ENCODE measurements at regions not wholly inside any gene's neighbourhood (a gene's known extent, or its start where the extent isn't known, plus 50 kb on each side); places are given as distances from the start of the nearest gene placed in this dataset.

- Histone ChIP-seq H3K27me3 (replicated peaks in 2 of 5; ENCODE audit: control insufficient read depth in 4 of 5, insufficient read depth in 5 of 5, low read length in 4 of 5) (no peaks in the 10 kb centered on the region), H3K36me3 (ENCODE audit: control insufficient read depth in 4 of 4, insufficient read depth in 4 of 4, low read length in 3 of 4) (no peaks in the 10 kb centered on the region), H3K4me1 (ENCODE audit: control extremely low read depth in 1 of 4, control insufficient read depth in 4 of 4, insufficient read depth in 4 of 4, low read length in 3 of 4) (no peaks in the 10 kb centered on the region), H3K9me3 (ENCODE audit: control extremely low read depth in 1 of 5, control insufficient read depth in 4 of 5, insufficient read depth in 2 of 5, low read depth in 1 of 5, low read length in 4 of 5) (no peaks in the 10 kb centered on the region), H3K27ac (ENCODE audit: insufficient read depth in 1 of 2, low read depth in 1 of 2, low read length in 2 of 2, poor library complexity in 1 of 2, severe bottlenecking in 2 of 2) (no peak overlapping the region), H3K4me3 (ENCODE audit: control insufficient read depth in 1 of 7, extremely low read depth in 1 of 7, insufficient read depth in 4 of 7, low read depth in 2 of 7, low read length in 6 of 7) (no peak overlapping the region)
- no peak for DNase-seq
- 100% methylated on average over 2 of the region's 5 CpGs for WGBS (ENCODE audit: insufficient coverage)
- CTCF ChIA-PET, result no interaction called here
- POLR2A ChIA-PET, result no interaction called here
Measured at GRCh38 chr21:17428980-17429379, 83.9 kb upstream of the CXADR start.

GRCh38 chr21:17429936-17430335 lies 82.9 kb upstream of the CXADR start:
- Histone ChIP-seq H3K9me3 (ENCODE audit: control extremely low read depth in 1 of 5, control insufficient read depth in 4 of 5, insufficient read depth in 2 of 5, low read depth in 1 of 5, low read length in 4 of 5) (no peaks in the 10 kb centered on the region), H3K27ac (ENCODE audit: insufficient read depth in 1 of 2, low read depth in 1 of 2, low read length in 2 of 2, poor library complexity in 1 of 2, severe bottlenecking in 2 of 2) (no peak overlapping the region), H3K27me3 (replicated peaks in 2 of 5; ENCODE audit: control insufficient read depth in 4 of 5, insufficient read depth in 5 of 5, low read length in 4 of 5) (no peaks in the 10 kb centered on the region), H3K36me3 (ENCODE audit: control insufficient read depth in 4 of 4, insufficient read depth in 4 of 4, low read length in 3 of 4) (no peaks in the 10 kb centered on the region), H3K4me1 (ENCODE audit: control extremely low read depth in 1 of 4, control insufficient read depth in 4 of 4, insufficient read depth in 4 of 4, low read length in 3 of 4) (no peaks in the 10 kb centered on the region), H3K4me3 (ENCODE audit: control insufficient read depth in 1 of 7, extremely low read depth in 1 of 7, insufficient read depth in 4 of 7, low read depth in 2 of 7, low read length in 6 of 7) (no peak overlapping the region)
- ChIA-PET POLR2A (no interaction called here), CTCF (no interaction called here)
- no peak for DNase-seq
- WGBS (ENCODE audit: insufficient coverage), result 86% methylated on average over 1 of the region's 3 CpGs

- 83% methylated on average over 1 of the region's 3 CpGs for WGBS (ENCODE audit: insufficient coverage)
- DNase-seq, result no peak
- Histone ChIP-seq H3K4me3 (ENCODE audit: control insufficient read depth in 1 of 7, extremely low read depth in 1 of 7, insufficient read depth in 4 of 7, low read depth in 2 of 7, low read length in 6 of 7) (no peak overlapping the region), H3K27me3 (replicated peaks in 2 of 5; ENCODE audit: control insufficient read depth in 4 of 5, insufficient read depth in 5 of 5, low read length in 4 of 5) (no peaks in the 10 kb centered on the region), H3K4me1 (ENCODE audit: control extremely low read depth in 1 of 4, control insufficient read depth in 4 of 4, insufficient read depth in 4 of 4, low read length in 3 of 4) (no peaks in the 10 kb centered on the region), H3K9me3 (ENCODE audit: control extremely low read depth in 1 of 5, control insufficient read depth in 4 of 5, insufficient read depth in 2 of 5, low read depth in 1 of 5, low read length in 4 of 5) (no peaks in the 10 kb centered on the region), H3K27ac (ENCODE audit: insufficient read depth in 1 of 2, low read depth in 1 of 2, low read length in 2 of 2, poor library complexity in 1 of 2, severe bottlenecking in 2 of 2) (no peak overlapping the region), H3K36me3 (ENCODE audit: control insufficient read depth in 4 of 4, insufficient read depth in 4 of 4, low read length in 3 of 4) (no peaks in the 10 kb centered on the region)
- ChIA-PET POLR2A (no interaction called here), CTCF (interaction anchor here (0.9 kb wide), 1 partner anchor 19 kb away, joined by 3 read pairs; no protein-coding TSS in a partner anchor)
Measured at GRCh38 chr21:17432732-17433057, 80.1 kb upstream of the CXADR start.

GRCh38 chr21:17433730-17434129 lies 79.1 kb upstream of the CXADR start:
- 100% methylated on average over 2 of the region's 2 CpGs for WGBS (ENCODE audit: insufficient coverage)
- Histone ChIP-seq H3K27ac (ENCODE audit: insufficient read depth in 1 of 2, low read depth in 1 of 2, low read length in 2 of 2, poor library complexity in 1 of 2, severe bottlenecking in 2 of 2) (no peak overlapping the region), H3K36me3 (ENCODE audit: control insufficient read depth in 4 of 4, insufficient read depth in 4 of 4, low read length in 3 of 4) (no peaks in the 10 kb centered on the region), H3K9me3 (ENCODE audit: control extremely low read depth in 1 of 5, control insufficient read depth in 4 of 5, insufficient read depth in 2 of 5, low read depth in 1 of 5, low read length in 4 of 5) (no peaks in the 10 kb centered on the region), H3K27me3 (replicated peaks in 2 of 5; ENCODE audit: control insufficient read depth in 4 of 5, insufficient read depth in 5 of 5, low read length in 4 of 5) (no peaks in the 10 kb centered on the region), H3K4me1 (ENCODE audit: control extremely low read depth in 1 of 4, control insufficient read depth in 4 of 4, insufficient read depth in 4 of 4, low read length in 3 of 4) (peaks cover 0 to 2% (median 0%) of the 10 kb centered on the region in 4 experiments), H3K4me3 (ENCODE audit: control insufficient read depth in 1 of 7, extremely low read depth in 1 of 7, insufficient read depth in 4 of 7, low read depth in 2 of 7, low read length in 6 of 7) (no peak overlapping the region)
- POLR2A ChIA-PET, result no interaction called here
- CTCF ChIA-PET, result no interaction called here
- DNase-seq, result no peak

- no peak for DNase-seq
- Histone ChIP-seq H3K36me3 (ENCODE audit: control insufficient read depth in 4 of 4, insufficient read depth in 4 of 4, low read length in 3 of 4) (no peaks in the 10 kb centered on the region), H3K4me1 (ENCODE audit: control extremely low read depth in 1 of 4, control insufficient read depth in 4 of 4, insufficient read depth in 4 of 4, low read length in 3 of 4) (peaks cover 0 to 2% (median 0%) of the 10 kb centered on the region in 4 experiments), H3K4me3 (ENCODE audit: control insufficient read depth in 1 of 7, extremely low read depth in 1 of 7, insufficient read depth in 4 of 7, low read depth in 2 of 7, low read length in 6 of 7) (no peak overlapping the region), H3K27me3 (replicated peaks in 2 of 5; ENCODE audit: control insufficient read depth in 4 of 5, insufficient read depth in 5 of 5, low read length in 4 of 5) (no peaks in the 10 kb centered on the region), H3K9me3 (ENCODE audit: control extremely low read depth in 1 of 5, control insufficient read depth in 4 of 5, insufficient read depth in 2 of 5, low read depth in 1 of 5, low read length in 4 of 5) (no peaks in the 10 kb centered on the region), H3K27ac (ENCODE audit: insufficient read depth in 1 of 2, low read depth in 1 of 2, low read length in 2 of 2, poor library complexity in 1 of 2, severe bottlenecking in 2 of 2) (no peak overlapping the region)
- POLR2A ChIA-PET, result no interaction called here
- CTCF ChIA-PET, result no interaction called here
- 97% methylated on average over 4 of the region's 7 CpGs for WGBS (ENCODE audit: insufficient coverage)
Measured at GRCh38 chr21:17435565-17436543, 77.0 kb upstream of the CXADR start.

- H3K36me3 ChIP-seq (ENCODE audit: control insufficient read depth in 4 of 4, insufficient read depth in 4 of 4, low read length in 3 of 4), result no peaks in the 10 kb centered on the region
- CTCF ChIA-PET, result no interaction called here
- no peaks in the 10 kb centered on the region for H3K9me3 ChIP-seq (ENCODE audit: control extremely low read depth in 1 of 5, control insufficient read depth in 4 of 5, insufficient read depth in 2 of 5, low read depth in 1 of 5, low read length in 4 of 5)
- H3K27ac ChIP-seq (ENCODE audit: insufficient read depth in 1 of 2, low read depth in 1 of 2, low read length in 2 of 2, poor library complexity in 1 of 2, severe bottlenecking in 2 of 2), result no peak overlapping the region
- H3K4me1 ChIP-seq (ENCODE audit: control extremely low read depth in 1 of 4, control insufficient read depth in 4 of 4, insufficient read depth in 4 of 4, low read length in 3 of 4), result peaks cover 0 to 2% (median 0%) of the 10 kb centered on the region in 4 experiments
- no peaks in the 10 kb centered on the region for H3K27me3 ChIP-seq (replicated peaks in 2 of 5; ENCODE audit: control insufficient read depth in 4 of 5, insufficient read depth in 5 of 5, low read length in 4 of 5)
- no peak overlapping the region for H3K4me3 ChIP-seq (ENCODE audit: control insufficient read depth in 1 of 7, extremely low read depth in 1 of 7, insufficient read depth in 4 of 7, low read depth in 2 of 7, low read length in 6 of 7)
- 100% methylated on average over 3 of the region's 4 CpGs for WGBS (ENCODE audit: insufficient coverage)
- POLR2A ChIA-PET, result no interaction called here
- no peak for DNase-seq
Measured at GRCh38 chr21:17436626-17437111, 76.2 kb upstream of the CXADR start.

GRCh38 chr21:17438635-17439034 lies 74.2 kb upstream of the CXADR start:
- ChIA-PET CTCF (no interaction called here), POLR2A (interaction anchor here (0.6 kb wide), 1 partner anchor 27 kb away, joined by 4 read pairs; no protein-coding TSS in a partner anchor)
- no CpG with 5 or more reads among the region's 5 CpGs for WGBS (ENCODE audit: insufficient coverage)
- Histone ChIP-seq H3K27me3 (replicated peaks in 2 of 5; ENCODE audit: control insufficient read depth in 4 of 5, insufficient read depth in 5 of 5, low read length in 4 of 5) (no peaks in the 10 kb centered on the region), H3K4me3 (ENCODE audit: control insufficient read depth in 1 of 7, extremely low read depth in 1 of 7, insufficient read depth in 4 of 7, low read depth in 2 of 7, low read length in 6 of 7) (no peak overlapping the region), H3K9me3 (ENCODE audit: control extremely low read depth in 1 of 5, control insufficient read depth in 4 of 5, insufficient read depth in 2 of 5, low read depth in 1 of 5, low read length in 4 of 5) (no peaks in the 10 kb centered on the region), H3K36me3 (ENCODE audit: control insufficient read depth in 4 of 4, insufficient read depth in 4 of 4, low read length in 3 of 4) (no peaks in the 10 kb centered on the region), H3K4me1 (ENCODE audit: control extremely low read depth in 1 of 4, control insufficient read depth in 4 of 4, insufficient read depth in 4 of 4, low read length in 3 of 4) (peaks cover 0 to 2% (median 0%) of the 10 kb centered on the region in 4 experiments), H3K27ac (ENCODE audit: insufficient read depth in 1 of 2, low read depth in 1 of 2, low read length in 2 of 2, poor library complexity in 1 of 2, severe bottlenecking in 2 of 2) (no peak overlapping the region)
- no peak for DNase-seq
